SIG-M5 (cell line): ENCODE measurements at regions not wholly inside any gene's neighbourhood (a gene's known extent, or its start where the extent isn't known, plus 50 kb on each side); places are given as distances from the start of the nearest gene placed in this dataset.
"Not testable (repeated sequence)": the region's sequence is repeated elsewhere in the genome, so short reads cannot be mapped to it uniquely, and the experiment has no call there.

Experiments
- DNase-seq: peaks from one replicate; lab custom pipeline; 2025; lab: John Stamatoyannopoulos, UW

- not testable (repeated sequence) for DNase-seq
Observed at GRCh38 chr5:7299731-7300130, 96.2 kb upstream of the ADCY2 start.

- not testable (repeated sequence) for DNase-seq
Observed at GRCh38 chr5:7305000-7305674, 90.8 kb upstream of the ADCY2 start.

GRCh38 chr5:7306556-7306955 is 89.4 kb upstream of the ADCY2 start:
- DNase-seq = not testable (repeated sequence)

GRCh38 chr5:7307709-7308108 is 88.2 kb upstream of the ADCY2 start:
- DNase-seq = not testable (repeated sequence)

GRCh38 chr5:7309715-7310114 is 86.2 kb upstream of the ADCY2 start:
- DNase-seq = not testable (repeated sequence)

- DNase-seq = not testable (repeated sequence)
Observed at GRCh38 chr5:7310656-7311055, 85.3 kb upstream of the ADCY2 start.

- DNase-seq = no peak
Observed at GRCh38 chr5:7315118-7315517, 80.8 kb upstream of the ADCY2 start.

- DNase-seq = no peak
Observed at GRCh38 chr5:7317751-7318150, 78.2 kb upstream of the ADCY2 start.

GRCh38 chr5:7320701-7321301 is 75.1 kb upstream of the ADCY2 start:
- no peak for DNase-seq

GRCh38 chr5:7321724-7322123 is 74.2 kb upstream of the ADCY2 start:
- DNase-seq = no peak

GRCh38 chr5:7324919-7325318 is 71.0 kb upstream of the ADCY2 start:
- no peak for DNase-seq

- no peak for DNase-seq
Observed at GRCh38 chr5:7325975-7326913, 69.7 kb upstream of the ADCY2 start.

- no peak for DNase-seq
Observed at GRCh38 chr5:7329141-7329540, 66.8 kb upstream of the ADCY2 start.

- no peak for DNase-seq
Observed at GRCh38 chr5:7329712-7330111, 66.2 kb upstream of the ADCY2 start.

GRCh38 chr5:7330256-7330655 is 65.7 kb upstream of the ADCY2 start:
- DNase-seq = no peak

- DNase-seq = no peak
Observed at GRCh38 chr5:7331131-7331530, 64.8 kb upstream of the ADCY2 start.
